H1 (cell line): ENCODE measurements at regions not wholly inside any gene's neighbourhood (a gene's known extent, or its start where the extent isn't known, plus 50 kb on each side); places are given as distances from the start of the nearest gene placed in this dataset.

ENCODE experiments used
- CTCF ChIA-PET: fragments of 300-600 bp; sonication (Branson Sonifier 250); formaldehyde crosslinking; loops from one replicate; lab custom pipeline; 2021; ENCODE audit not compliant: partially characterized antibody; lab: Charles Lee
- POLR2A ChIA-PET: fragments of 300-600 bp; sonication (Branson Sonifier 250); formaldehyde crosslinking; loops from one replicate; lab custom pipeline; 2021; ENCODE audit warnings: inconsistent platforms; ENCODE audit not compliant: partially characterized antibody; lab: Charles Lee
- DNase-seq, 2 experiments: peaks; one replicate each; pipeline versions ENCODE4 v3.0.0 to v3.0.0-alpha.2; 2010 to 2022; ENCODE audit warnings: low spot score in 2 of 2, low read depth in 1 of 2, mixed read lengths in 1 of 2
- FAIRE-seq: peaks from 2 replicates; lab custom pipeline; 2011; peaks lifted over from hg19 to GRCh38; lab: Jason Lieb, UNC
- H2AFZ ChIP-seq: 2 replicates; pipeline ENCODE4 v1.8.1; 2012; ENCODE audit warnings: low read length, inconsistent platforms
- H2AK5ac ChIP-seq: 2 replicates; pipeline ENCODE4 v1.6.1; 2013; ENCODE audit warnings: low read depth, low read length
- H2BK120ac ChIP-seq: replicated peaks from 2 replicates; pipeline ENCODE3; 2013; ENCODE audit warnings: low read depth, low read length, inconsistent platforms
- H2BK12ac ChIP-seq: 2 replicates; pipeline ENCODE4 v1.6.1; 2013; ENCODE audit warnings: low read depth, low read length
- H2BK15ac ChIP-seq: 2 replicates; pipeline ENCODE4 v1.6.1; 2013; ENCODE audit warnings: low read length
- H2BK20ac ChIP-seq: 2 replicates; pipeline ENCODE4 v1.6.1; 2013; ENCODE audit warnings: low read length
- H2BK5ac ChIP-seq: 2 replicates; pipeline ENCODE4 v1.6.1; 2013; ENCODE audit warnings: low read depth, low read length
- H3K14ac ChIP-seq: 2 replicates; pipeline ENCODE4 v1.6.1; 2013; ENCODE audit warnings: inconsistent platforms; ENCODE audit not compliant: insufficient read length
- H3K18ac ChIP-seq: 2 replicates; pipeline ENCODE4 v1.6.1; 2013; ENCODE audit warnings: low read length; ENCODE audit errors: extremely low read depth
- H3K23ac ChIP-seq: 2 replicates; pipeline ENCODE4 v1.6.1; 2013; ENCODE audit warnings: inconsistent platforms; ENCODE audit not compliant: insufficient read length
- H3K23me2 ChIP-seq: 2 replicates; pipeline ENCODE4 v1.6.1; 2013; ENCODE audit warnings: low read depth, low read length
- H3K27ac ChIP-seq: 2 replicates; pipeline ENCODE4 v1.6.1; 2011; ENCODE audit warnings: low read depth, low read length, inconsistent platforms
- H3K27me3 ChIP-seq, 4 experiments: replicated peaks in 1 of 4; 1 replicate in 1 of 4; 2 replicates in 3 of 4; pipeline versions ENCODE4 v1.6.1 to v1.8.1; 2011 to 2013; ENCODE audit warnings: low read length in 3 of 4, mild to moderate bottlenecking in 3 of 4, inconsistent platforms in 2 of 4, mixed read lengths in 2 of 4, moderate library complexity in 1 of 4; ENCODE audit not compliant: control insufficient read depth in 3 of 4, insufficient read depth in 3 of 4; ENCODE audit errors: extremely low read depth in 1 of 4
- H3K36me3 ChIP-seq, 4 experiments: 2 replicates each; pipeline versions ENCODE4 v1.6.1 to v1.8.1; 2011 to 2013; ENCODE audit warnings: mild to moderate bottlenecking in 4 of 4, low read length in 3 of 4, moderate library complexity in 2 of 4, control low read depth in 1 of 4, inconsistent platforms in 1 of 4; ENCODE audit not compliant: insufficient read depth in 4 of 4, control insufficient read depth in 2 of 4
- H3K4ac ChIP-seq: replicated peaks from 2 replicates; pipeline ENCODE3; 2013; ENCODE audit warnings: low read length, low read depth, mixed read lengths, inconsistent platforms; ENCODE audit not compliant: insufficient read length
- H3K4me1 ChIP-seq, 4 experiments: replicated peaks in 1 of 4; 1 replicate in 1 of 4; 2 replicates in 3 of 4; pipeline versions ENCODE4 v1.6.1 to v1.8.1; 2011 to 2013; ENCODE audit warnings: low read length in 3 of 4, inconsistent platforms in 2 of 4, mixed read lengths in 1 of 4; ENCODE audit not compliant: insufficient read depth in 4 of 4, control insufficient read depth in 3 of 4
- H3K4me2 ChIP-seq, 2 experiments: 2 replicates each; pipeline versions ENCODE4 v1.6.1 to v1.8.1; 2011 to 2013; ENCODE audit warnings: low read depth in 2 of 2, low read length in 2 of 2, control low read depth in 1 of 2, inconsistent platforms in 1 of 2, mild to moderate bottlenecking in 1 of 2; ENCODE audit not compliant: insufficient read depth in 1 of 2
- H3K4me3 ChIP-seq, 4 experiments: fragments of 200-600, 300-600 bp in 1 of 4; sonication (generic), shearing (Covaris generic), sonication (Bioruptor Twin) in 1 of 4; 2 replicates each; pipeline versions ENCODE4 v1.5.1 to v1.8.1; 2011 to 2016; ENCODE audit warnings: low read length in 4 of 4, low read depth in 3 of 4, control low read depth in 2 of 4, inconsistent platforms in 2 of 4, mild to moderate bottlenecking in 2 of 4, mixed read lengths in 1 of 4, moderate library complexity in 1 of 4; ENCODE audit not compliant: insufficient read depth in 2 of 4; ENCODE audit errors: extremely low read depth in 1 of 4
- H3K56ac ChIP-seq: replicated peaks from 2 replicates; pipeline ENCODE3; 2013; ENCODE audit warnings: low read depth, mild to moderate bottlenecking, mixed read lengths, low read length, inconsistent platforms; ENCODE audit not compliant: insufficient read length
- H3K79me1 ChIP-seq: 2 replicates; pipeline ENCODE4 v1.6.1; 2013; ENCODE audit warnings: low read depth, low read length, control low read depth
- H3K79me2 ChIP-seq, 2 experiments: 2 replicates each; pipeline versions ENCODE4 v1.6.1 to v1.8.1; 2012 to 2013; ENCODE audit warnings: low read length in 2 of 2, mild to moderate bottlenecking in 2 of 2, inconsistent platforms in 1 of 2; ENCODE audit not compliant: insufficient read depth in 2 of 2, control insufficient read depth in 1 of 2
- H3K9ac ChIP-seq, 4 experiments: replicated peaks in 1 of 4; 1 replicate in 1 of 4; 2 replicates in 3 of 4; pipeline versions ENCODE4 v1.6.1 to v1.8.1; 2011 to 2013; ENCODE audit warnings: low read depth in 3 of 4, low read length in 3 of 4, control low read depth in 2 of 4, mild to moderate bottlenecking in 2 of 4, moderate library complexity in 2 of 4, inconsistent platforms in 1 of 4; ENCODE audit errors: extremely low read depth in 1 of 4
- H3K9me3 ChIP-seq, 2 experiments: 2 replicates each; pipeline versions ENCODE4 v1.6.1 to v1.8.1; 2012 to 2013; ENCODE audit warnings: mild to moderate bottlenecking in 2 of 2, moderate library complexity in 2 of 2, control low read depth in 1 of 2, inconsistent platforms in 1 of 2, low read depth in 1 of 2, low read length in 1 of 2, mixed read lengths in 1 of 2; ENCODE audit not compliant: insufficient read depth in 2 of 2
- H4K20me1 ChIP-seq, 2 experiments: replicated peaks in 1 of 2; 2 replicates each; pipeline versions ENCODE3 to v1.8.1; 2011 to 2013; ENCODE audit warnings: inconsistent platforms in 2 of 2, low read length in 2 of 2, mild to moderate bottlenecking in 1 of 2; ENCODE audit not compliant: insufficient read depth in 2 of 2, control insufficient read depth in 1 of 2
- H4K5ac ChIP-seq: 2 replicates; pipeline ENCODE4 v1.6.1; 2013; ENCODE audit warnings: low read length, low read depth, mixed read lengths, inconsistent platforms; ENCODE audit not compliant: insufficient read length
- H4K8ac ChIP-seq: 2 replicates; pipeline ENCODE4 v1.8.0; 2013; ENCODE audit warnings: mild to moderate bottlenecking, moderate library complexity, low read length, inconsistent platforms; ENCODE audit not compliant: insufficient read depth; ENCODE audit errors: extremely low read depth
- H4K91ac ChIP-seq: replicated peaks from 2 replicates; pipeline ENCODE3; 2013; ENCODE audit warnings: low read length, mixed read lengths, inconsistent platforms; ENCODE audit not compliant: insufficient read length
- ATF3 ChIP-seq: IDR thresholded peaks from 2 replicates; pipeline ENCODE4 v1.6.1; 2011; ENCODE audit warnings: low read depth, mild to moderate bottlenecking, low read length; ENCODE audit not compliant: insufficient read depth
- CEBPB ChIP-seq: IDR thresholded peaks from 2 replicates; pipeline ENCODE4 v1.6.1; 2012; ENCODE audit warnings: low read depth, low read length
- CHD2 ChIP-seq: IDR thresholded peaks from 2 replicates; pipeline ENCODE4 v1.6.1; 2012; ENCODE audit warnings: low read length, improper control_type of control experiment
- E2F6 ChIP-seq: IDR thresholded peaks from 2 replicates; pipeline ENCODE4 v1.6.1; 2012; ENCODE audit warnings: inconsistent platforms
- GTF2F1 ChIP-seq: IDR thresholded peaks from 2 replicates; pipeline ENCODE4 v1.6.1; 2012; ENCODE audit warnings: low read depth, low read length, improper control_type of control experiment, borderline replicate concordance
- HDAC6 ChIP-seq: IDR thresholded peaks from one replicate; pipeline ENCODE4 v1.7.1; 2012; ENCODE audit warnings: low read depth, mild to moderate bottlenecking, inconsistent platforms, low read length, moderate library complexity
- JUN ChIP-seq: IDR thresholded peaks from 2 replicates; pipeline ENCODE4 v1.6.1; 2011; ENCODE audit warnings: low read depth, mild to moderate bottlenecking, improper control_type of control experiment, low read length
- KDM4A ChIP-seq: IDR thresholded peaks from one replicate; pipeline ENCODE4 v1.7.1; 2012; ENCODE audit warnings: low read depth, mild to moderate bottlenecking, moderate library complexity, low read length, inconsistent platforms; ENCODE audit not compliant: severe bottlenecking
- MAFK ChIP-seq: IDR thresholded peaks from 2 replicates; pipeline ENCODE4 v1.6.1; 2012; ENCODE audit warnings: low read depth, mild to moderate bottlenecking, improper control_type of control experiment, low read length
- NANOG ChIP-seq: IDR thresholded peaks from 2 replicates; pipeline ENCODE4 v1.6.1; 2011; ENCODE audit warnings: low read length, low read depth, mild to moderate bottlenecking, inconsistent platforms; ENCODE audit not compliant: insufficient read depth, poor library complexity, severe bottlenecking
- NRF1 ChIP-seq: IDR thresholded peaks from 2 replicates; pipeline ENCODE4 v1.6.1; 2011; ENCODE audit warnings: mild to moderate bottlenecking, low read depth, low read length, improper control_type of control experiment
- RXRA ChIP-seq: IDR thresholded peaks from 2 replicates; pipeline ENCODE4 v1.6.1; 2011; ENCODE audit warnings: low read depth, mild to moderate bottlenecking, low read length, moderate library complexity; ENCODE audit not compliant: insufficient read depth
- SIN3A ChIP-seq, 2 experiments: IDR thresholded peaks in 1 of 2; conservative IDR thresholded peaks in 1 of 2; 2 replicates each; pipeline ENCODE4 v1.6.1; 2011 to 2012; ENCODE audit warnings: low read length in 2 of 2, improper control_type of control experiment in 1 of 2, low read depth in 1 of 2, mild to moderate bottlenecking in 1 of 2
- YY1 ChIP-seq: IDR thresholded peaks from 2 replicates; pipeline ENCODE4 v1.6.1; 2011; ENCODE audit warnings: low read depth, mild to moderate bottlenecking, low read length
- WGBS, 2 experiments: shearing (Covaris generic) in 1 of 2; methylation state at CpG; one replicate each; pipeline versions ENCODE4 v1.1.6 to v1.1.7; 2013 to 2015; ENCODE audit warnings: low lambda C conversion rate in 2 of 2, mixed read lengths in 2 of 2, inconsistent platforms in 1 of 2, low coverage in 1 of 2, missing lambda C conversion rate in 1 of 2; ENCODE audit not compliant: insufficient replicate concordance in 2 of 2, insufficient coverage in 1 of 2, insufficient read length in 1 of 2; ENCODE audit errors: extremely low coverage in 1 of 2, missing lambda C conversion rate in 1 of 2; 5-methylcytosine and 5-hydroxymethylcytosine counted together

- Histone ChIP-seq H3K79me2 (no peaks in the 10 kb centered on the region), H3K27ac (no peak overlapping the region), H3K4me1 (no peaks in the 10 kb centered on the region), H4K20me1 (no peaks in the 10 kb centered on the region), H3K36me3 (no peaks in the 10 kb centered on the region), H3K23me2 (no peaks in the 10 kb centered on the region), H3K27me3 (no peaks in the 10 kb centered on the region), H2BK12ac (no peak overlapping the region), H2BK20ac (no peak overlapping the region), H3K4me3 (no peak overlapping the region), H2BK5ac (no peak overlapping the region), H4K91ac (no peak overlapping the region), H3K9me3 (no peaks in the 10 kb centered on the region), H2BK120ac (no peak overlapping the region), H2AK5ac (no peak overlapping the region), H3K9ac (no peak overlapping the region), H3K23ac (no peak overlapping the region), H3K4ac (no peak overlapping the region), H4K8ac (no peak overlapping the region), H3K56ac (no peak overlapping the region), H3K4me2 (no peak overlapping the region), H4K5ac (no peak overlapping the region), H3K14ac (no peak overlapping the region), H3K18ac (no peak overlapping the region), H2BK15ac (no peak overlapping the region), H3K79me1 (no peaks in the 10 kb centered on the region), H2AFZ (no peak overlapping the region)
- POLR2A ChIA-PET, result no interaction called here
- CTCF ChIA-PET, result interaction anchor here (0.8 kb wide), 1 partner anchor 253 kb away, joined by 3 read pairs; no protein-coding TSS in a partner anchor
- WGBS, 2 experiments, result 96% methylated on average over 2 of the region's 4 CpGs; no CpG with 5 or more reads in 1 of the 2 experiments
- no peak for DNase-seq
- no peak for FAIRE-seq
- TF ChIP-seq HDAC6 (no peak), CHD2 (no peak), JUN (no peak), NANOG (no peak), ATF3 (no peak), SIN3A (conservative IDR thresholded peaks at IDR 0.05 in 1 of 2, IDR thresholded peaks at IDR 0.05 in 1 of 2; ENCODE audit: low read depth in 1 of 2, low read length in 2 of 2) (no peak), NRF1 (no peak), CEBPB (no peak), KDM4A (no peak), RXRA (no peak), GTF2F1 (no peak), MAFK (no peak), E2F6 (no peak), YY1 (no peak)
These were observed 76.9 kb downstream of the CYB561 start for GRCh38 chr17:63369233-63369632.
